ENCODE measurements at regions not wholly inside any gene's neighbourhood (a gene's known extent, or its start where the extent isn't known, plus 50 kb on each side); places are given as distances from the start of the nearest gene placed in this dataset.
"Not testable (repeated sequence)": the region's sequence is repeated elsewhere in the genome, so short reads cannot be mapped to it uniquely, and the experiment has no call there.

- no peak for TF ChIP-seq CTCF (optimal IDR thresholded peaks at IDR 0.05 in 1 of 3, IDR thresholded peaks at IDR 0.05 in 1 of 3, conservative IDR thresholded peaks at IDR 0.05 in 1 of 3; ENCODE audit: extremely low read depth in 1 of 3, insufficient read depth in 2 of 3, low read length in 3 of 3)
- TF ChIP-seq EZH2 (IDR thresholded peaks at IDR 0.05; ENCODE audit: low read length) = no peak
- no peaks in the 10 kb centered on the region for H3K36me3 ChIP-seq (ENCODE audit: control insufficient read depth in 2 of 2, extremely low read depth in 1 of 2, insufficient read depth in 2 of 2, low read length in 2 of 2)
- H3K27ac ChIP-seq (ENCODE audit: control insufficient read depth, insufficient read depth, low read length) = no peak overlapping the region
- H3K9ac ChIP-seq (ENCODE audit: control insufficient read depth, extremely low read depth, insufficient read depth, low read length) = no peak overlapping the region
- no peak overlapping the region for H2AFZ ChIP-seq (ENCODE audit: control insufficient read depth, low read length)
- H3K9me3 ChIP-seq (ENCODE audit: control insufficient read depth, low read depth, low read length) = peaks cover 7% of the 10 kb centered on the region
- H3K4me1 ChIP-seq (ENCODE audit: control insufficient read depth, extremely low read depth, insufficient read depth, low read length) = no peaks in the 10 kb centered on the region
- H3K27me3 ChIP-seq (ENCODE audit: control insufficient read depth, extremely low read depth, insufficient read depth, low read length) = no peaks in the 10 kb centered on the region
- no peaks in the 10 kb centered on the region for H3K9me1 ChIP-seq (ENCODE audit: control insufficient read depth, extremely low read depth, insufficient read depth, low read length)
- no peak overlapping the region for H3K4me3 ChIP-seq (ENCODE audit: control insufficient read depth in 2 of 3, extremely low read depth in 1 of 3, insufficient read depth in 2 of 3, low read depth in 1 of 3, low read length in 3 of 3)
- FAIRE-seq (no peak), DNase-seq (ENCODE audit: low read depth, low spot score) (no peak)
- no peak overlapping the region for H3K4me2 ChIP-seq (ENCODE audit: control insufficient read depth, extremely low read depth, insufficient read depth, low read depth, low read length)
- no peaks in the 10 kb centered on the region for H4K20me1 ChIP-seq (ENCODE audit: control insufficient read depth, extremely low read depth, insufficient read depth, low read length)
- dilution Hi-C loops (cut with MboI; ENCODE audit: extremely low pct_ligation_motif_present, low sequenced_read_pairs) = no loop called here
- no peaks in the 10 kb centered on the region for H3K79me2 ChIP-seq (ENCODE audit: control insufficient read depth, insufficient read depth, low read length)
Observed at GRCh38 chr19:20470345-20471135, 95.0 kb downstream of the ZNF737 start.

- H3K4me2 ChIP-seq (ENCODE audit: control insufficient read depth, extremely low read depth, insufficient read depth, low read depth, low read length); H3K36me3 ChIP-seq (ENCODE audit: control insufficient read depth in 2 of 2, extremely low read depth in 1 of 2, insufficient read depth in 2 of 2, low read length in 2 of 2); H3K9me1 ChIP-seq (ENCODE audit: control insufficient read depth, extremely low read depth, insufficient read depth, low read length); DNase-seq (ENCODE audit: low read depth, low spot score); H3K79me2 ChIP-seq (ENCODE audit: control insufficient read depth, insufficient read depth, low read length); H2AFZ ChIP-seq (ENCODE audit: control insufficient read depth, low read length); FAIRE-seq; H3K4me1 ChIP-seq (ENCODE audit: control insufficient read depth, extremely low read depth, insufficient read depth, low read length); H3K9me3 ChIP-seq (ENCODE audit: control insufficient read depth, low read depth, low read length); H3K9ac ChIP-seq (ENCODE audit: control insufficient read depth, extremely low read depth, insufficient read depth, low read length); H3K4me3 ChIP-seq (ENCODE audit: control insufficient read depth in 2 of 3, extremely low read depth in 1 of 3, insufficient read depth in 2 of 3, low read depth in 1 of 3, low read length in 3 of 3); dilution Hi-C loops (cut with MboI; ENCODE audit: extremely low pct_ligation_motif_present, low sequenced_read_pairs); H4K20me1 ChIP-seq (ENCODE audit: control insufficient read depth, extremely low read depth, insufficient read depth, low read length); H3K27me3 ChIP-seq (ENCODE audit: control insufficient read depth, extremely low read depth, insufficient read depth, low read length); H3K27ac ChIP-seq (ENCODE audit: control insufficient read depth, insufficient read depth, low read length): not testable (repeated sequence)
Observed at GRCh38 chr19:20466638-20466990, 99.0 kb downstream of the ZNF737 start.

GRCh38 chr19:20465922-20466637, 99.5 kb downstream of the ZNF737 start:
- DNase-seq (ENCODE audit: low read depth, low spot score); FAIRE-seq; H3K36me3 ChIP-seq (ENCODE audit: control insufficient read depth in 2 of 2, extremely low read depth in 1 of 2, insufficient read depth in 2 of 2, low read length in 2 of 2); H3K9me3 ChIP-seq (ENCODE audit: control insufficient read depth, low read depth, low read length); H3K9ac ChIP-seq (ENCODE audit: control insufficient read depth, extremely low read depth, insufficient read depth, low read length); H3K27ac ChIP-seq (ENCODE audit: control insufficient read depth, insufficient read depth, low read length); H3K9me1 ChIP-seq (ENCODE audit: control insufficient read depth, extremely low read depth, insufficient read depth, low read length); H3K4me2 ChIP-seq (ENCODE audit: control insufficient read depth, extremely low read depth, insufficient read depth, low read depth, low read length); H3K4me1 ChIP-seq (ENCODE audit: control insufficient read depth, extremely low read depth, insufficient read depth, low read length); H3K4me3 ChIP-seq (ENCODE audit: control insufficient read depth in 2 of 3, extremely low read depth in 1 of 3, insufficient read depth in 2 of 3, low read depth in 1 of 3, low read length in 3 of 3); H3K79me2 ChIP-seq (ENCODE audit: control insufficient read depth, insufficient read depth, low read length); H4K20me1 ChIP-seq (ENCODE audit: control insufficient read depth, extremely low read depth, insufficient read depth, low read length); H3K27me3 ChIP-seq (ENCODE audit: control insufficient read depth, extremely low read depth, insufficient read depth, low read length); H2AFZ ChIP-seq (ENCODE audit: control insufficient read depth, low read length); dilution Hi-C loops (cut with MboI; ENCODE audit: extremely low pct_ligation_motif_present, low sequenced_read_pairs): not testable (repeated sequence)

Measured in keratinocyte (primary cell).